ENCODE measurements at regions not wholly inside any gene's neighbourhood (a gene's known extent, or its start where the extent isn't known, plus 50 kb on each side); places are given as distances from the start of the nearest gene placed in this dataset.
"Not testable (repeated sequence)": the region's sequence is repeated elsewhere in the genome, so short reads cannot be mapped to it uniquely, and the experiment has no call there.

- DNase-seq (ENCODE audit: low read depth, low spot score) = no peak
Observed at GRCh38 chr4:63302078-63302477, 1107.2 kb downstream of the TECRL start.

- no peak for DNase-seq (ENCODE audit: low read depth, low spot score)
Observed at GRCh38 chr4:63296773-63297172, 1112.5 kb downstream of the TECRL start.

GRCh38 chr4:63275491-63275890, 1133.8 kb downstream of the TECRL start:
- no peak for DNase-seq (ENCODE audit: low read depth, low spot score)

GRCh38 chr4:63269156-63269555, 1140.1 kb downstream of the TECRL start:
- DNase-seq (ENCODE audit: low read depth, low spot score) = no peak

- DNase-seq (ENCODE audit: low read depth, low spot score) = no peak
Observed at GRCh38 chr4:63233671-63234070, 1175.6 kb downstream of the TECRL start.

DNA sequence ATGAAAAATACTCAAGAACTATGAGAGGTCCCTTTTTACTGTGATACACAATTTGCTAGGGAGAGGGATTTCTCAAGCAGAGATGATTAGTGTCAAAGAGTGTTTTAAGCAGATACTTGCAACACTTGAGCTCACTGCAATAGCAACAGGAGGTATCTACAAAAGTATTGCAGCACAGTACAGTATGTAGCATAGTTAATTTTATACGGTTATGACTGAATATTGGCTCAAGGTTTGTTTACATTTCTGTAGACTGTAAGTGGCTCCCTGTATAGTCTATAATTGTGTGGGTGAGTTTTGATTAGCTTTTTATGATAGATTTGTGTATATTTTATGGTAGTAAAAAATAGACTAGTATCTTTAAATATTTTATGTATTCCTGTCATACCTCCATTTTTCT, 1177.2 kb downstream of the TECRL start:
- DNase-seq (ENCODE audit: low read depth, low spot score) = no peak

DNA sequence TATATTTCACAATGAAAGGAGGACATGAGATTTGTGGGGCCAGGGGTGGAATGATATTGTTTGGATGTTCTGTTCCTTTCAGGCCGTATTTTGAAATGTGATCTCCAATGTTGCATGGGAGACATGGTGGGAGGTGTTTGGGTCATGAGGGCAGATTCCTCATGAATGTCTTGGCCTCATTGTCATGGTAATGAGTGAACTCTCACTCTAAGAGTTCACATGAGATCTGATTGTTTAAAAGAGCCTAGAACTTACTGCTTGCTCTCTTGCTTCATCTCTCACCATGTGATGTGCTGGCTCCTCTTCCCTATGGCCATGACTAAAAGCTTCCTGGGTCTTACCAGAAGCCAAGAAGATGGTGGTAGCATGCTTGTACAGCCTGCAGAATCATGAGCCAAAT, 1183.0 kb downstream of the TECRL start:
- DNase-seq (ENCODE audit: low read depth, low spot score) = no peak

DNA sequence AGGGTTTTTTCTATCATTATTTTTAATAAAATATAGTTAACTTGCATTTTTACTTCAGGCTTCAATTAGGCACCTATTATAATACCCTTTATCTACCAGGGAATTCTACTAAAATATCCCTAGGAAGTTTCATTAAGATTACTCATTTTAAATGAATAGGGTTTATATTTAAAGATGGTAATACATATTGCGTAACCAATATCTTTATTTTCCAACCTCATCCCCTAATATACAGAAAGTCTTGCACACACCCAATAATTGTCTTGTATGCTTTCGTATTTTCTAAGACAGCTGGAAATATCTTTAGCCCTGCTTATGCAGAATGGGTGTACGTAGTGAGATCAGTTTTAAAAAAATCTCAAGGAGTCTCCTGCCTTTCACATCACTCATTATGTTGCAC, 1186.8 kb downstream of the TECRL start:
- DNase-seq (ENCODE audit: low read depth, low spot score) = no peak

- no peak for DNase-seq (ENCODE audit: low read depth, low spot score)
Observed at GRCh38 chr4:63221477-63221876, 1187.8 kb downstream of the TECRL start.

DNA sequence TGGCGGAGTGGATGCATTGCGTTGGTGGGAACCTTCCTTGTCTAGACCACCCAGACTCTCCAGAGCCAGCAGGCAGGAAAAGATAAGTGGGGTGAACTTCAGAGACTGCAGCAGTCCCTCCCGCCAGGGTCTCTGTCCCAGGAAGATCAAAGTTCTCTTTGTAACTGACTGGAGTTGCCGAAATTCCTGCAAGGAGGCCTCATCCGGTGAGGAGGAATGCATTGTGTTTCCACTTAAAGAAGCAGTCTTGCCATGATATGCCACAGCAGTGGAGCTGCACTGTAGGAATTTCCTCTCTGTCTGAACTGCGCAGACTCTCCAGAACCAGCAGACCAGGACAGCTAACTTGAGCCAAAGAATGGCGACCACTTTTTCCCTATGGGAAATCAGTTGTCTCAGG, 1190.4 kb downstream of the TECRL start:
- no peak for DNase-seq (ENCODE audit: low read depth, low spot score)

DNA sequence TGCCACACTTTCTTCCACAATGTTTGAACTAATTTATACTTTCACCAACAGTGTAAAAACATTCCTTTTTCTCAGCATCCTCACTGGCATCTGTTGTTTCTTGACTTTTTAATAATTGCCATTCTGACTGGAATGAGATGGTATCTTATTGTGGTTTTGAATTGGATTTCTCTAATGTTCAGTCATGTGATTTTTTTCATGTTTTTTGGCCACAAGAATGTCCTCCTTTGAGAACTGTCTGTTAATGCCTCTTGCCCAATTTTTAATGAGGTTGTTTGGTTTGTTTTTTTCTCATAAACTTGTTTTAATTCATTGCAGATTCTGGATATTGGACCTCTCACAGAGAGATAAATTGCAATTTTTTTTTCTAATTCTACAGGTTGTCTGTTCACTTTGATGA, 1195.2 kb downstream of the TECRL start:
- no peak for DNase-seq (ENCODE audit: low read depth, low spot score)

- no peak for DNase-seq (ENCODE audit: low read depth, low spot score)
Observed at GRCh38 chr4:63211776-63212479, 1197.3 kb downstream of the TECRL start.

DNA sequence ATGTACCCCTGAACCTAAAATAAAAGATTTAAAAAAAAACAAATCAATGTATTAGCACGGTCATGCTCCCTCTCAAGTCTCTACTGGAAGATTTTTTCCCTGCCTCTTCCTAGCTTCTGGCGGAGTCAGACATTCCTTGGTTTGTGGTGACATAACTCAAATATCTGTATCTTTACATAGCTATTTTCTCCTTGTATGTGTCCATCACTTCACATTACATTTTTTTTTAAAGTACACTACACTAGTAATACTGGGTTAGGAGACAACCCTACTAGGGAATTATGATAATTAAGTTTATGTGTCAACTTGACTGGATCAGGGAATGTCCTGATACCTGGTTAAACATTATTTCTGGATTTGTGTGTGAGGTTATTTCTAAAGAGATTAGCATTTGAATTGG, 1197.9 kb downstream of the TECRL start:
- DNase-seq (ENCODE audit: low read depth, low spot score) = no peak

- DNase-seq (ENCODE audit: low read depth, low spot score) = not testable (repeated sequence)
Observed at GRCh38 chr4:63193029-63193428, 1216.2 kb downstream of the TECRL start.

- DNase-seq (ENCODE audit: low read depth, low spot score) = no peak
Observed at GRCh38 chr4:63171341-63171740, 1237.9 kb downstream of the TECRL start.

GRCh38 chr4:63170923-63171322, 1238.3 kb downstream of the TECRL start:
- DNase-seq (ENCODE audit: low read depth, low spot score) = no peak

DNA sequence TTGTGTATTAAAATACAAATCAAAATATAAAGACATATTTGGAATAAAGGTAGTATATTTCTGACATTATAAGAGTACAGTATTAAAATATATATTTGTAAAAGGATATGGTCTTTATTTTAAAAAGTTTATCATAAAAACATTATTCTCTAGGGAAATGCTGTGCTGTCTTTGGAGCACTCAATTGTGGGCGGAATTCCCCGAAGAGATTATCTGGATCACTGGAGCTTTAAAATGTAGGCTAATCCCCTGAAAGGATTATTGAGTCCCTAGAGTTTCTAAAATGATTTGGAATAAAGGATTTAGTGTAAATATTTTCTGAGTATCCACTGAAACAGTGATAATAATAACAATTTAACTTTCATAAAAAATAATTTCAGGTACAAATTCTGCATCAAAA, 1239.4 kb downstream of the TECRL start:
- no peak for DNase-seq (ENCODE audit: low read depth, low spot score)

GRCh38 chr4:63155561-63155960, 1253.7 kb downstream of the TECRL start:
- no peak for DNase-seq (ENCODE audit: low read depth, low spot score)

GRCh38 chr4:63123441-63123840, 1285.8 kb downstream of the TECRL start:
- DNase-seq (ENCODE audit: low read depth, low spot score) = no peak

DNA sequence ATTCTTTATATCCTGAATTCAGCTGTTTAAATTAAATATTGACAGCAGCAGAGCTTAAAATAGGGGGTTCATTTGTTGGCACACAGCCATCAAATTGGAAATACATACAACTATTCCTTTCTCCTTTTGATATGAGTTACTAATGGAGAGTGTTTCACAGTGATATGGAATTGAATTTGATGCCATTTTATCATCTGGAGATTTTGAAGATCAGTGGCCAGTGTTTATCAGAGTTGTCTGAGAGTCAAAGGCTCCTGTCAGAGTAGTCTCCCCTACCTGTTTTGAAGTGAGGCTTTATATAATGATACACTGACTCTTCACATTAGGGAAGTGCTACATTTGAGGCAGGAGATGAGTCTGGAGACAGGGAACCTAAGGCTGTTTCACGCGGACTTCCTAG, 1286.3 kb downstream of the TECRL start:
- no peak for DNase-seq (ENCODE audit: low read depth, low spot score)

GRCh38 chr4:63106600-63106999, 1302.7 kb downstream of the TECRL start:
- DNase-seq (ENCODE audit: low read depth, low spot score) = no peak

GRCh38 chr4:63105839-63106238, 1303.4 kb downstream of the TECRL start:
- DNase-seq (ENCODE audit: low read depth, low spot score) = no peak

GRCh38 chr4:63090641-63091040, 1318.6 kb downstream of the TECRL start:
- no peak for DNase-seq (ENCODE audit: low read depth, low spot score)

- DNase-seq (ENCODE audit: low read depth, low spot score) = no peak
Observed at GRCh38 chr4:63085091-63085490, 1324.2 kb downstream of the TECRL start.

Measured in pulmonary artery endothelial cell (primary cell).